Activated CD8-positive, alpha-beta memory T cell treated with anti-CD3 and anti-CD28 coated beads for 1 hour (primary cell): ENCODE measurements at regions not wholly inside any gene's neighbourhood (a gene's known extent, or its start where the extent isn't known, plus 50 kb on each side); places are given as distances from the start of the nearest gene placed in this dataset.
"Not testable (repeated sequence)": the region's sequence is repeated elsewhere in the genome, so short reads cannot be mapped to it uniquely, and the experiment has no call there.

Experiments used
- DNase-seq, 2 donors: peaks; one replicate each; pipeline ENCODE4 v3.0.0-alpha.2; 2020; ENCODE audit warnings: low read depth in 1 of 2; ENCODE audit errors: extremely low read depth in 1 of 2

- DNase-seq = no peak
Measured at GRCh38 chr15:93389211-93389610, 300.2 kb upstream of the RGMA start.

GRCh38 chr15:93384886-93385285 lies 295.9 kb upstream of the RGMA start:
- no peak for DNase-seq

- DNase-seq = no peak
Measured at GRCh38 chr15:93382200-93382820, 293.3 kb upstream of the RGMA start.

- no peak for DNase-seq
Measured at GRCh38 chr15:93378558-93378957, 289.5 kb upstream of the RGMA start.

- DNase-seq = no peak
Measured at GRCh38 chr15:93372865-93373223, 283.8 kb upstream of the RGMA start.

GRCh38 chr15:93372208-93372864 lies 283.3 kb upstream of the RGMA start:
- no peak for DNase-seq

- DNase-seq = no peak
Measured at GRCh38 chr15:93366387-93367100, 277.5 kb upstream of the RGMA start.

GRCh38 chr15:93362821-93363220 lies 273.8 kb upstream of the RGMA start:
- DNase-seq = no peak

GRCh38 chr15:93362203-93362602 lies 273.2 kb upstream of the RGMA start:
- no peak for DNase-seq

- no peak for DNase-seq
Measured at GRCh38 chr15:93361703-93362102, 272.7 kb upstream of the RGMA start.

- DNase-seq = no peak
Measured at GRCh38 chr15:93360976-93361375, 272.0 kb upstream of the RGMA start.

GRCh38 chr15:93360318-93360717 lies 271.3 kb upstream of the RGMA start:
- no peak for DNase-seq

GRCh38 chr15:93359425-93360131 lies 270.6 kb upstream of the RGMA start:
- DNase-seq = no peak

- DNase-seq = no peak
Measured at GRCh38 chr15:93359060-93359408, 270.0 kb upstream of the RGMA start.

- DNase-seq = no peak
Measured at GRCh38 chr15:93358166-93359059, 269.4 kb upstream of the RGMA start.

- DNase-seq = no peak
Measured at GRCh38 chr15:93348711-93349545, 259.9 kb upstream of the RGMA start.

GRCh38 chr15:93347986-93348385 lies 259.0 kb upstream of the RGMA start:
- no peak for DNase-seq

- no peak for DNase-seq
Measured at GRCh38 chr15:93345981-93346380, 257.0 kb upstream of the RGMA start.

GRCh38 chr15:93343402-93343801 lies 254.4 kb upstream of the RGMA start:
- DNase-seq = not testable (repeated sequence)

- no peak for DNase-seq
Measured at GRCh38 chr15:93341164-93341563, 252.2 kb upstream of the RGMA start.
